H1 (cell line): ENCODE measurements at regions not wholly inside any gene's neighbourhood (a gene's known extent, or its start where the extent isn't known, plus 50 kb on each side); places are given as distances from the start of the nearest gene placed in this dataset.

ENCODE experiments used
- BACH1 ChIP-seq: IDR thresholded peaks from 2 replicates; pipeline ENCODE4 v1.6.1; 2012; ENCODE audit warnings: low read length, improper control_type of control experiment
- KDM5A ChIP-seq: fragments of 200-600 bp; IDR thresholded peaks from 2 replicates; pipeline ENCODE4 v1.7.1; 2012; ENCODE audit warnings: mild to moderate bottlenecking, low read length, inconsistent platforms, mixed read lengths
- NRF1 ChIP-seq: IDR thresholded peaks from 2 replicates; pipeline ENCODE4 v1.6.1; 2011; ENCODE audit warnings: mild to moderate bottlenecking, low read depth, low read length, improper control_type of control experiment
- POU5F1 ChIP-seq: IDR thresholded peaks from 2 replicates; pipeline ENCODE4 v1.6.1; 2011; ENCODE audit warnings: low read depth, mild to moderate bottlenecking, low read length, moderate library complexity
- RBBP5 ChIP-seq: IDR thresholded peaks from 2 replicates; pipeline ENCODE4 v1.7.1; 2012; ENCODE audit warnings: low read depth, mild to moderate bottlenecking, inconsistent platforms, low read length, moderate library complexity, borderline replicate concordance

GRCh38 chr3:189561256-189561655 is 69.9 kb upstream of the TP63 start (continued):
- TF ChIP-seq KDM5A (no peak), BACH1 (no peak), NRF1 (no peak), RBBP5 (no peak), POU5F1 (no peak)
- TF ChIP-seq, all 59 proteins: peak for 0
